Motor neuron (in vitro differentiated cells): ENCODE measurements at regions not wholly inside any gene's neighbourhood (a gene's known extent, or its start where the extent isn't known, plus 50 kb on each side); places are given as distances from the start of the nearest gene placed in this dataset.

Source experiments
- ATAC-seq, 8 experiments: fragments of 200-7000 bp; cut with Tn5 transposase; replicated peaks in 6 of 8; 2 replicates each; pipeline ENCODE4 v1.8.0; 2021; ENCODE audit warnings: mild to moderate bottlenecking in 8 of 8, moderate library complexity in 8 of 8
- H3K27ac ChIP-seq, 2 donors: fragments of 250-450 bp; sonication (Bioruptor Pico); 2 replicates each; pipeline ENCODE4 v1.9.0; 2021; ENCODE audit warnings: antibody characterized with exemption in 2 of 2, mild to moderate bottlenecking in 2 of 2, moderate library complexity in 1 of 2
- H3K4me1 ChIP-seq, 2 donors: fragments of 250-450 bp; sonication (Bioruptor Pico); replicated peaks in 1 of 2; 2 replicates each; pipeline ENCODE4 v1.6.1; 2021; ENCODE audit warnings: antibody characterized with exemption in 2 of 2, mild to moderate bottlenecking in 2 of 2, moderate library complexity in 1 of 2
- H3K4me3 ChIP-seq, 5 donors: fragments of 250-450 bp; sonication (Bioruptor Pico); 2 replicates each; pipeline ENCODE4 v1.9.0; 2021; ENCODE audit warnings: antibody characterized with exemption in 5 of 5, mild to moderate bottlenecking in 5 of 5, moderate library complexity in 4 of 5
- WGBS, 10 experiments: fragments of 450-650 bp; shearing (Covaris generic); methylation state at CpG; one replicate each; pipeline ENCODE4 v1.0.0; 2022; 5-methylcytosine and 5-hydroxymethylcytosine counted together
- in situ Hi-C, 9 experiments: fragments of 400-800 bp; cut with MboI; loops; one replicate each; pipeline ENCODE4 v1.15.0; 2021; ENCODE audit warnings: low sequenced_read_pairs in 9 of 9, low pct_unique_long_range_greater_than_20kb in 2 of 9; ENCODE audit not compliant: unreplicated experiment in 9 of 9

DNA sequence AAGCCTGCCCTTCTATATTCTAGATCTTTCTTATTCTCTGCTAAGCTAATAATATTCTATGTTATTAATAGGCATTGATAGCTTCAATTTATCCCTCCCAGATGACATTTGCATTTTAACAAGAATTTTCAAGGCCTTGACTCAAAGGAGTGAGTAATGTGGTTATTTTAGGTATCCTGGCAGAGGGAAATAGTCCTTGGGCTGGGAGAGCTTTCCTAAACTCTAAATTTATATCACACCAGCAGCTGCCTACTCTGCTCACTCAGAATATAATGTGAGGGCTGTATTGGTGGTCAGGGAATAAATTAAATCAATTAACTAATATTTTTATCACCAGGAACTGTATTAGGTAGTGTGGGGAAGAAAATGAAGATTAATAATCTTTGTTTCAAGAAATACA, 74.8 kb upstream of the ADAM23 start:
- peak in 7 of 8 experiments; percentile 59 to 75 (median 69) for ATAC-seq
- no peak overlapping the region for H3K27ac ChIP-seq
- H3K4me1 ChIP-seq, result peaks cover 3 to 5% of the 10 kb centered on the region in 2 donors
- H3K4me3 ChIP-seq, result no peak overlapping the region
- in situ Hi-C loops, result loop anchor here in 1 of 9 experiments (25.0 kb wide), 1 partner anchor 206 kb away; the partner anchor contains the start of genes EEF1B2 and NDUFS1

DNA sequence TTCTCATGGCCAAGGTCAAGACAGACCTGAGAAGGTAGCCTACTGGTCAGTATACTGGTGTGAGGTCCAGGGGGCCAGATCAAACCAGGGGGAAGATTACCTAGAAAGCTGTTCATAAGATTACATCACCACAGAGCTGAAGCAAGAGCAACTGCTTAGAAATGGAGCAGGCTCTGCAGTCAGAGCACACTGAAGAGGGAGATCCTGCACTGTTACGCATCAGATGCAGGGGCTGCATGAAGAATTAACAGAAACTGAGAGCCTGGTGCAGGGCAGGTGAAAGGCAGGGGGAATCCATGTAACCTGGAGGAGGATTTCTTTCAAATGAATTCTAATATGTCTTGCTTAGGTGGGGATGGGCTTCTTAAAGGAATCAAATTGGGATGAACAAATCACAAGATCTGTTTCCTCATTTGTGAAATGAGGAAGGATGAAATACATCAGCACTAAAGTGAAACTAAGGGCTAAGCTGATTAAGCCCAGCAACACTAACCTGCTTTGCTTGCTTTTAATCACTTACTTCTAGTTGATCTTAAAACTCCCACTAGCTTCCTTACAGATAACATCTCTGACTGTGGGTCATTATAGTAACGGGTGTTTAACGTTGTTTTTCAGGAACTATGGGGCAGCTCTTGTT, 74.3 kb upstream of the ADAM23 start:
- Histone ChIP-seq H3K27ac (peak overlapping the region; percentile 59 to 63), H3K4me3 (no peak overlapping the region), H3K4me1 (peaks cover 3 to 5% of the 10 kb centered on the region in 2 donors)
- 8 to 88% (median 61%) methylated on average over 1 to 3 of the region's 3 CpGs; no CpG with 5 or more reads in 4 of the 10 experiments for WGBS, 10 experiments
- ATAC-seq, result peak in 7 of 8 experiments; percentile 50 to 99 (median 96)
- in situ Hi-C loops, result loop anchor here in 1 of 9 experiments (25.0 kb wide), 1 partner anchor 207 kb away; the partner anchor contains the start of genes EEF1B2 and NDUFS1

- no peak for ATAC-seq
- Histone ChIP-seq H3K4me3 (no peak overlapping the region), H3K4me1 (no peaks in the 10 kb centered on the region), H3K27ac (no peak overlapping the region)
- in situ Hi-C loops, result loop anchor here in 1 of 9 experiments (25.0 kb wide), 1 partner anchor 186 kb away; no protein-coding TSS in a partner anchor
Measured at GRCh38 chr2:206375956-206376355, 67.4 kb upstream of the ADAM23 start.

DNA sequence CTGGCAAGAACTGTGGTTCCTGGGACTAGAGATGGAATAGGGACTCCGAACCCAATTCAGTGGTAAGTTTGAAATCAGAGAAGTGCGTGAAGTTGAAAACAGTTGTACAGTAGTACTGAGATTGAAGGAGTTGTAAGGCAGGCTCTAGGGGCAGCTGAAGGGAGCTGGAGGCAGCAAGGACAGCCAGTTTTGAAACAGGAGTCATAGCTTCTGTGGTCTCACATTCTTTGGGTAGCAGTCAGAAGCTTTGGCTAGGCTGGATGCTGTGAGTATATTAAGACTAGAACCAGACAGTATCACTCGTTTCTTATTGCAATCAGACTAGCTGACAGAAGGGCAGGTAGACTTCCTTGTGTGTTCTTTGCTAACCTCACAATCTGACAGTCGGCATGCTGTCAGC, 64.5 kb upstream of the ADAM23 start:
- peak in 2 of 8 experiments; percentile 39 to 45 for ATAC-seq
- in situ Hi-C loops, result loop anchor here in 1 of 9 experiments (25.0 kb wide), 1 partner anchor 183 kb away; no protein-coding TSS in a partner anchor
- Histone ChIP-seq H3K4me1 (no peaks in the 10 kb centered on the region), H3K4me3 (no peak overlapping the region), H3K27ac (no peak overlapping the region)
- 19 to 100% (median 80%) methylated on average over 1 to 4 of the region's 4 CpGs; no CpG with 5 or more reads in 1 of the 10 experiments for WGBS, 10 experiments

DNA sequence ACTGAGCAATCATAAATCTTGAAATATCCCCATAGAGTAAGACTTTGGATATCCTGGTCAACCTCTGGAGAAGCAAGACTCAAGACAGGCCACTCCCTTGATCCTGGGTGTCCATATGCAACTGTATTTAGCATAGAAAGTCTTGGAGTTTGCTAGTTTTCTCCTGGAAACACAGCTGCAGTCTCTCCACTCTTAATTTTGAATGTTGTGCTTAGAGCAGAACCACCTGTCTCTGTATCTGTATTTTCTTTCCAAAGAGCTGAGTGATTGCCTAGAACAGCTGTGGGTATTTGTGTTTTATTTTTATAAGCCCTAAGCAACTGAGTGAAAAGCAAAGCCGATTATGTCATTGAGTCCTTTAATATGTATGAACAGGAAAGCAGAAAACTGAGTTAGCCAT, 64.1 kb upstream of the ADAM23 start:
- Histone ChIP-seq H3K4me1 (no peaks in the 10 kb centered on the region), H3K4me3 (no peak overlapping the region), H3K27ac (no peak overlapping the region)
- 7 to 100% (median 86%) methylated on average over 1 of the region's 1 CpG; no CpG with 5 or more reads in 1 of the 10 experiments for WGBS, 10 experiments
- peak in 4 of 8 experiments; percentile 58 to 96 (median 66) for ATAC-seq
- in situ Hi-C loops, result loop anchor here in 1 of 9 experiments (25.0 kb wide), 1 partner anchor 183 kb away; no protein-coding TSS in a partner anchor

DNA sequence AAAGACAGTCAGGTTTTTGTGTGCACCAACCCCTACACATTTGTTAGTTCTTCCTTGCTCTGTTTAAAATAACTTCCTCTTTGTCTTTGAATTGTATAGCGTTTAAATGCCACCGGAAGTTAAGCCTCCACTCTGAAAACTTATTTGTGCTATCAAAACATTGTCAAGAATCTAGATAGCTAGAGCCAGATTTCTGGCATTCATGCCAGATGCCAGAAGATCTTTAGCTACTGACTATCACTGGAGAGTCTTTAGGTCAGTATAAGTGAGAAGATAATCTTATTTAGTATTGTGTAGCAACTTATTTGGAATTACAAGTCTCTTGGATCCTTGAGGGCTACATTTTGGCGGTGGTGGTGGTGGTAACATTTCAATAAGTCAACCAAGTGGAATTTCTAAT, 63.4 kb upstream of the ADAM23 start:
- in situ Hi-C loops, result loop anchor here in 1 of 9 experiments (25.0 kb wide), 1 partner anchor 182 kb away; no protein-coding TSS in a partner anchor
- no peak for ATAC-seq
- no peak overlapping the region for H3K4me3 ChIP-seq
- no peaks in the 10 kb centered on the region for H3K4me1 ChIP-seq
- WGBS, 10 experiments, result 0 to 93% (median 76%) methylated on average over 1 to 3 of the region's 3 CpGs
- no peak overlapping the region for H3K27ac ChIP-seq

GRCh38 chr2:206381881-206382280, 61.5 kb upstream of the ADAM23 start:
- H3K27ac ChIP-seq, result no peak overlapping the region
- H3K4me3 ChIP-seq, result no peak overlapping the region
- in situ Hi-C loops, result loop anchor here in 1 of 9 experiments (25.0 kb wide), 1 partner anchor 180 kb away; no protein-coding TSS in a partner anchor
- no peak for ATAC-seq
- H3K4me1 ChIP-seq, result no peaks in the 10 kb centered on the region
- WGBS, 10 experiments, result 42 to 100% (median 95%) methylated on average over 1 to 2 of the region's 2 CpGs

GRCh38 chr2:206383669-206384068, 59.7 kb upstream of the ADAM23 start:
- WGBS, 10 experiments, result 0 to 89% (median 51%) methylated on average over 1 to 2 of the region's 2 CpGs; no CpG with 5 or more reads in 2 of the 10 experiments
- no peak overlapping the region for H3K4me3 ChIP-seq
- no peak overlapping the region for H3K27ac ChIP-seq
- in situ Hi-C loops, result loop anchor here in 1 of 9 experiments (25.0 kb wide), 1 partner anchor 179 kb away; no protein-coding TSS in a partner anchor
- ATAC-seq, result no peak
- peaks cover 0 to 7% of the 10 kb centered on the region in 2 donors for H3K4me1 ChIP-seq

DNA sequence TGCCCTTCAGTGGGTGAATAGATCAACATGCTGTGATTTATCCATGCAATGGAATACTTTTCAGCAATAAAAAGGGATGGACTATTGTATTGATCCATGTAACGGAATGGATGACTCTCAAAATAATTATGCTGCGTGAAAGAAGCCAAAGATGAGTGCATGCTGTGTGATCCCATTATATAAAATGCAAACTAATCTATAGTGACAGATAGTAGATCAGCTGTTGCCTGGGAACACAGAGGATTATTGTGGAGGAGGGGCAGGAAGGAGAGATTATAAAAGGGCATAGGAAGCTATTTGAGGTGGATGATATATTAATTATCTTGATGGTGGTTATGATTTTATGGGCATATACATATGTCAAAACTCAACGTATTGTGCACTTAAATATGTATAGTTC, 55.5 kb upstream of the ADAM23 start:
- Histone ChIP-seq H3K27ac (no peak overlapping the region), H3K4me3 (no peak overlapping the region), H3K4me1 (peaks cover 0 to 7% of the 10 kb centered on the region in 2 donors)
- in situ Hi-C loops, result loop anchor here in 1 of 9 experiments (25.0 kb wide), 1 partner anchor 174 kb away; no protein-coding TSS in a partner anchor
- ATAC-seq, result peak in 1 of 8 experiments; percentile 59
- 20 to 100% (median 66%) methylated on average over 1 to 3 of the region's 3 CpGs for WGBS, 10 experiments

DNA sequence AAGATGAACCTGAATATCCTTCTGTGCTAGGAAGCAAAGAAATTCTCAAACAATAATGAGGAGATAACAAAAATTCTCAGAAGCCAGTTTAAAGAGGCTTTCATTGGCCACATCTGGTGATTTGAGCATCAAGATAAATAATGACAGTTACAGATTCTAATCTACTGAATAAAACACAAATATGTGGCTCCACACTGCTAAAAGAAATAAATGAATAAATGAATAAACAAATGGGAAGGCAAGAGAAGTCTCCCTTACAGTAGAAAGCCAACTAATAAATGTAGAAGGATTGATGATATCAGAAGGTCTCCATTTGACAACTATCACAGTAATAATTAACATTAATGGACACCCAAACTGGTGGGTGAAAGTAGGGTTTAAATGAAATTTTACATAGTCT, 54.6 kb upstream of the ADAM23 start:
- Histone ChIP-seq H3K4me1 (peaks cover 0 to 7% of the 10 kb centered on the region in 2 donors), H3K27ac (no peak overlapping the region), H3K4me3 (no peak overlapping the region)
- ATAC-seq, result peak in 2 of 8 experiments; percentile 58 to 62
- in situ Hi-C loops, result loop anchor here in 1 of 9 experiments (25.0 kb wide), 1 partner anchor 174 kb away; no protein-coding TSS in a partner anchor

DNA sequence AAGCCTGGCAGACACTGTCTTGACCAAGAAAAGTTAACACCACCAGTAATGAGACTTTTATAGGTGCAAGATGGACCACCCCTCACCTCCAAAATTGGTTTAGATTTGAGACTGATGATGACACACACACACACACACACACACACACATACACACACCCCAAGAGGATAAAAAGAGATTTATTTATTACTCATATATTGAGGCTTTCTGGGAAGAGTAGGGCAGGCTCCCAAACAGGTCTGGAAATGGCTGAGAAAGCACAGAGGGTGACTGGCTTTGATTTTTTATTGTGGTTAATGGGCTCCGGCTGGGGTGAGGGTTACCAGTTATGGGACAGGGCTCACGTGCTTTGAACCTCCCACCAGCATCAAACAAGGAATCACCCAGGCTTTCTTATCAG, 54.2 kb upstream of the ADAM23 start:
- in situ Hi-C loops, result loop anchor here in 1 of 9 experiments (25.0 kb wide), 1 partner anchor 173 kb away; no protein-coding TSS in a partner anchor
- no peak for ATAC-seq
- Histone ChIP-seq H3K27ac (no peak overlapping the region), H3K4me1 (peaks cover 0 to 7% of the 10 kb centered on the region in 2 donors), H3K4me3 (no peak overlapping the region)
- 10 to 79% (median 17%) methylated on average over 1 to 2 of the region's 2 CpGs; no CpG with 5 or more reads in 7 of the 10 experiments for WGBS, 10 experiments

GRCh38 chr2:206390181-206390580, 53.2 kb upstream of the ADAM23 start:
- 0 to 100% (median 76%) methylated on average over 2 of the region's 2 CpGs; no CpG with 5 or more reads in 1 of the 10 experiments for WGBS, 10 experiments
- peak in 2 of 8 experiments; percentile 15 to 19 for ATAC-seq
- in situ Hi-C loops, result loop anchor here in 1 of 9 experiments (25.0 kb wide), 1 partner anchor 172 kb away; no protein-coding TSS in a partner anchor
- Histone ChIP-seq H3K4me1 (peaks cover 0 to 7% of the 10 kb centered on the region in 2 donors), H3K4me3 (no peak overlapping the region), H3K27ac (no peak overlapping the region)

- 0 to 14% (median 0%) methylated on average over 1 to 2 of the region's 2 CpGs; no CpG with 5 or more reads in 3 of the 10 experiments for WGBS, 10 experiments
- ATAC-seq, result peak in 3 of 8 experiments; percentile 82 to 90 (median 90)
- in situ Hi-C loops, result loop anchor here in 1 of 9 experiments (25.0 kb wide), 1 partner anchor 170 kb away; no protein-coding TSS in a partner anchor
- Histone ChIP-seq H3K27ac (no peak overlapping the region), H3K4me1 (peaks cover 0 to 7% of the 10 kb centered on the region in 2 donors), H3K4me3 (no peak overlapping the region)
Measured at GRCh38 chr2:206392118-206392517, 51.2 kb upstream of the ADAM23 start.
